ENCODE measurements at regions not wholly inside any gene's neighbourhood (a gene's known extent, or its start where the extent isn't known, plus 50 kb on each side); places are given as distances from the start of the nearest gene placed in this dataset.
"Not testable (repeated sequence)": the region's sequence is repeated elsewhere in the genome, so short reads cannot be mapped to it uniquely, and the experiment has no call there.

DNA sequence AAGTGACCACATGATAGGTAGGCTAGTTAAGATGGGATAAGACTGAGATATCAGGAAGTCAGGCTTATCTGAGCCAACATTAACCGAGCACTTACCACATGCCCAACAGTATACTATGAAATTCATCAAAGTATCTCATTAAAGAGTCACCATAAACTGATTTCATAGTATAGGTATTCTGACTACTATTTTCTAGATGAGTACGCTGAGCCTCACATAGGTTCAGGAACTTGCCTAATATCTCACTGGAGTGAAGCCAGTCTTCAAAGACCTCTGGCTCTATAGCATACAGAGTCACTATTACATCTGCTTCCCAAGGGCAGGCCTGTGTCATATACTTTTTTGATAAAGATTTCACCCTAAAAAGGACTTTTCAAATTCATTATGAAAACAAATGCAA is 115.6 kb upstream of the NGF start:
- no peak for DNase-seq (ENCODE audit: low spot score)

DNA sequence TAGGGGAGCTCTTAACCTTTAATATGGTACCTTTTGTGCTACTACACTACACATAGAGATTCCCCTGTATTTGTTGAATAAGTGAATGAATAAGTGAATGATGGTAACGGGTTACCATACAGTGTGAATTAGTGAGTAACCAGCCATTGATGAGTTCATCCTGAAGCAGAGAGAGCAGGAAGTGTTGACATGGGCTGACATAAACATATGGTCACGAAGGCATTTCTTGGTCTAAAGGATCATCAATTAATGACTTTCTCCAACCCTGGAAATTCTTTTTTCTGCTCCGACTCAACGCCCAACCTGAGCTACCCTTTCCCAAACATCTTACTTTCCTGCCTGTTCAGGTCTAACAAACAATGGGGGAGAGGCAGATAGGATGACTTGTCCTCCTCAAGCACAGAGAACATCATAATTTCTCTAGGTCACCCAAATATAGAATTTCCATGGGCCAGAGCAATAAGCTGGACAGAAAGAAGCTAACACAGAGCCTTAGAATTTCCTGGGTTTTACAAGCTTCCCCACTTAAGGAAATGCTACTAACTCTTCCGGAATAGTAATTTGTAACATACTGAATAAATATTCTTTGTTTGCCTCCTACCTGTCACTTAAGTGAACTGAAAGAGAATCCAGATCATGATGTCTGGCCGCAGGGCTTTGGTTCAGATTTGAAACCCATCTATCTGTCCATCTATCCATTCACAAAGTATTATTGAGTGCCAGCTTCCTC is 114.7 kb upstream of the NGF start:
- DNase-seq (ENCODE audit: low spot score) = no peak

- no peak for DNase-seq (ENCODE audit: low spot score)
Observed at GRCh38 chr1:115450501-115451040, 112.5 kb upstream of the NGF start.

DNA sequence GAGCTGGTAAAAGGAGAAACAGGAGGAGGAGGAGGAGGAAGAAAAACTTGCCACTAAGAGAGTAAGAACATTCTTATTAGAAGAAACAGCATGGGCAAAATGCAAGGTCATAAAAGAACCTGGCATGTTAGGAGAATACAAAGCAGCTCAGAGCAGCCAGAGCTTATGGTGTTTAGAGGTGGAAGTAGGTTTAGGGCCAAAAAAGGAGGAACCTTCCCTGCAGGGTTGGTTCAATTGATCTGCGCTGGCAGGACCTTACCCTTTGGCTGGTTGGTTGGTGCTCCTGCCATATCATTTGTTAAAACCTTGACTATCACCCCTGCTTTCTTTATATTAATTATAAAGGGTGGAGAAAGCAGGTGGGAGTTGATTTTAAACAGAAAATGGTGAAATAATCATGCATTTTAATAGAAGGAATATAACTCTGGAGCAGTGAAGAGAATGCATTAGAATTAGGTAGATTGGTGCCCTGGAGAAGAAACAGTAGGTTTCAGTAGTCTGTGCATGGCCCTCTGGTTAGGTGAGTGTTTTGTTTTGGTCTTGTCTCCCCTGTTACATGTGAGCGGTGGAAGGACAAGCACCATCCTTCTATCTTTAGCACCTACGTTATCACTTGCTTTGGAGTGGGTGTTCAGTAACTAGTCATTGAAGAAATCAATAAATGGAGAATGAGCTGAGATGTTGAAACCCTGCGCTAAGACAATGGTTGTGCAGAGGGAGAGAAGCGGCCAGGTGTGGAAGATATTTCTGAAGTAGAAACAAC is 110.4 kb upstream of the NGF start:
- no peak for DNase-seq (ENCODE audit: low spot score)

DNA sequence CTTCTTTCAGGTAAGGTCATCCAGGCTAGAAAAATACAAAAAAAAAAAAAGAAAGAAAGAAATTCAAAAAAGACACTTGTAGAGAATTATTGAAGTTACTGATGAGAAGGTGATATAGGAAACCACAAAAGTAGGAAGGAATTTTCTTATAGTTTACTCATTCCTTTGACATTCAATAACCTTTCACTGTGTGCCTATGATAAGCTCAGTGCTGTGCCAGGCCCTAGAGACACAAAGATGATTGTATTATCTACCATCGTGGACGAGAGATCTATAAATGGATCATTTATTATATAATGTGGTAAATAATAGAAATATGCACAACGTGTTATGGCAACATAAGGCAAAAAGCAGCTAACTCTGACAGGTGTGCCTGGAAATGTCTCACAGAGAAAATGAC is 109.6 kb upstream of the NGF start:
- no peak for DNase-seq (ENCODE audit: low spot score)

DNA sequence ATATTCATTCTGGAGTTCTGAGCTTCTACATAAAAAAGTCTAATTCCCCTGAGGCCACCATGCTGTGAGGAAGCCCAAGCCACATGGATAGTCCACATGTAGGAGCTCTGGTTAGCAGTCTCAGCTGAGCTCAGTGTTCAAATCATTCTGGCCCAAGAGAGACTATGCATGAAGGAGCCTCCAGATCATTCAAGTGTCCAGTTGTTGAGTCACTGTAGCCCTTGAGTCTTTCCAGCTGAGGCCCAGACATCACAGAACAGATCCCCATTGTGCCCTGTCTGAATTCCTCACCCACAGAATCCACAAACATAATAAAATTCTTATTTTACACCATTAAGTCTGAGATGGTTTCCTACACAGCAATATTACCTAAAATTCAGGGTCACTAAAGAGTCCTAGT is 107.0 kb upstream of the NGF start:
- DNase-seq (ENCODE audit: low spot score) = no peak

DNA sequence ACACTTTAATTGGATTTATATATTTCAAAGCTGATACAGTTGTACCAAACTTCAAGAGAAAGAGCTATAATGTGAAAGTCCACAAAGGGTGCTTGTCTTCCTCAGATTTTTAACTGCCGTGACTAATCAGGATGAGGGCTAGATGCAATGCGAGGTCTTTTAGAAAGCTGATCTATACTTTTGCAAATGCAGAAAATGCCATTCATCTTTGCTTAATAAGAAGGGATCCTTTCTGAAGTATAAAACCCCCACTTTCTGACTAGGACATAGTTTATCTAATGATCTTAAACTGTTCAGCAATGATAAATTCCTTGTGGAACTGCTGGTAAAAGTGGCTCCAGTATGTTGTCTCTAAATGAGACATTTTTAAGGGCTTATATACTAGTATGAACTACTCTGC is 102.7 kb upstream of the NGF start:
- no peak for DNase-seq (ENCODE audit: low spot score)

DNA sequence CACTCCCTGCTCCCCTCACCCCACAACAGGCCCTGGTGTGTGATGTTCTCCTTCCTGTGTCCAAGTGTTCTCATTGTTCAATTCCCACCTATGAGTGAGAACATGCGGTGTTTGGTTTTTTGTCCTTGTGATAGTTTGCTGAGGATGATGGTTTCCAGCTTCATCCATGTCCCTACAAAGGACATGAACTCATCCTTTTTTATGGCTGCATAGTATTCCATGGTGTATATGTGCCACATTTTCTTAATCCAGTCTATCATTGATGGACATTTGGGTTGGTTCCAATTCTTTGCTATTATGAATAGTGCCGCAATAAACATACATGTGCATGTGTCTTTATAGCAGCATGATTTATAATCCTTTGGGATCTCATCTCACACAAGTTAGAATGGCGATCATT is 101.5 kb upstream of the NGF start:
- DNase-seq (ENCODE audit: low spot score) = not testable (repeated sequence)

DNA sequence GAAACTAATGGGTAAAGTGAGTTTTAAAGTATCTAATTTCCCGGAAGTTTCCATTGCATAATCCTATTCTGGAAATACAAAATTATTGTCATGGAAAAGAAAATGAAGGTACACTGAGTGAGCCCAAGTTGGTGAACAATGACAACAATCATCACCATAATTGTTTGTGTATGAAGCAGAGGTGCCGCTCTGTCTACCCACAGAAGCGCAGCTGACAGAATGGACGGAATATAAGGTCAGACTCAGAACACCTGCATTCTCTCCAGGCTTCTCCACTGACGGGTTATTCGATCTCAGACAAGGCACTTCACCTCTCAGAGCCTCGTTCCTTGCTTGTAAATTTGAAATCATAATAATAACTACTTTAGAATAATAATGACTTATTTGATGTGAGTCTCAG is 99.1 kb upstream of the NGF start:
- DNase-seq (ENCODE audit: low spot score) = no peak

- DNase-seq (ENCODE audit: low spot score) = no peak
Observed at GRCh38 chr1:115436596-115436995, 98.5 kb upstream of the NGF start.

GRCh38 chr1:115433483-115433882 is 95.4 kb upstream of the NGF start:
- no peak for DNase-seq (ENCODE audit: low spot score)

DNA sequence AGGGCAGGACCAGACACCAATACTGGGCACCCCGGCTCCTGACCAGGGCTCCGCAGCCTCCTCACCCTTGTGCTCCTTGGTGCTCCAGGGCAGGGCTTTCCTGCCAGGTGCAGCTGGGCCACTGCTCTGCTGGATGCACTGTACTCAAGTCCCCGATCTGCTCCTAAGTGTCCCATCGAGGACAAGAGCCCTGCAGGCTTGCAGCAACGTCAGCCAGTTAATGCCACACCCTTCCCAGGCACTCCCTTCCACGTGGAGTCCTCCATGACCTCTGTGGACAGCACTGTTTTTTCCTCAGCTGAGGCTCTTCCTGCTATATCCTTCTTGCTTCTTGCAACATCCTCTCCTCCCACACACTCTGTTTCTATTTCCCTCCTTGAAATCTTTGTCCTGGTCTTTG is 94.0 kb upstream of the NGF start:
- peak; percentile 11 for DNase-seq (ENCODE audit: low spot score)

- DNase-seq (ENCODE audit: low spot score) = peak; percentile 67
Observed at GRCh38 chr1:115430441-115431158, 92.6 kb upstream of the NGF start.

DNA sequence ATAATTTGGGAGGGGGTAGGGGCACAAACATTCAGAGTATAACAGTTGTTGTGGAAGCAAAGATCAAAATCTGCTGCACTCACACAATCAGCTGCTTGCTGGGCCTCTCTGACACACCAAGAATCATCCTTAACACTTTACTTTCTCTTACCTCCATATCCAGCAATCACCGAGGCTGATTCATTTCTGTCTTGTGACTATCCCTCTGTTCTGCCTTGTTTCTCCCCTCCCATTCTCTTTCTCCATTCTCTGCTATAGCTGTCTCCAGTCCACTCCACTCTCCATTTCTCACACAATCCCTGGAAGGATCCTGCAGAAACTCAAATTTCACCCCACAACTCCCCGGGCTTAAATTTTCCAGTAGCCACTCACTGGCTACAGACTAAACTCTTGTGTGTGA is 91.8 kb upstream of the NGF start:
- no peak for DNase-seq (ENCODE audit: low spot score)

- no peak for DNase-seq (ENCODE audit: low spot score)
Observed at GRCh38 chr1:115429241-115429640, 91.2 kb upstream of the NGF start.

- no peak for DNase-seq (ENCODE audit: low spot score)
Observed at GRCh38 chr1:115428676-115429075, 90.6 kb upstream of the NGF start.

- no peak for DNase-seq (ENCODE audit: low spot score)
Observed at GRCh38 chr1:115428256-115428655, 90.2 kb upstream of the NGF start.

DNA sequence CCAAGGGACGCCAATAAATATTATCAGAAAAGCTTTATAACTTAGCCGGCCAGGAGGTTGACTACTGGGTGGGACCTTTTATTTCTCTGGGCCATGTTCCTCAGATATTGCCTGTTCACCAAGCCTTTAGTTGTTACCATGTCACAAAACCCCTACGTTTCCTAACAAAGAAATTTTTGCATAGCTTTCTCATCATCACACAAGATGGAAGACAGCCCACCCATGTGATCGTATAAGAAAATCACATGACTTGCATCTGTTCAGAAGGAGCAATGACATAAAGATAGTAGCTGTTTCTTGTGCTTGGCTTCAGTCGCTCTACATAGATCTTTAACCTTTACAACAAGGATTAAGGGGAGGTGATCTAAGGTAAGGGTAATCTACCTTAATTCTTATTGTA is 88.9 kb upstream of the NGF start:
- no peak for DNase-seq (ENCODE audit: low spot score)

DNA sequence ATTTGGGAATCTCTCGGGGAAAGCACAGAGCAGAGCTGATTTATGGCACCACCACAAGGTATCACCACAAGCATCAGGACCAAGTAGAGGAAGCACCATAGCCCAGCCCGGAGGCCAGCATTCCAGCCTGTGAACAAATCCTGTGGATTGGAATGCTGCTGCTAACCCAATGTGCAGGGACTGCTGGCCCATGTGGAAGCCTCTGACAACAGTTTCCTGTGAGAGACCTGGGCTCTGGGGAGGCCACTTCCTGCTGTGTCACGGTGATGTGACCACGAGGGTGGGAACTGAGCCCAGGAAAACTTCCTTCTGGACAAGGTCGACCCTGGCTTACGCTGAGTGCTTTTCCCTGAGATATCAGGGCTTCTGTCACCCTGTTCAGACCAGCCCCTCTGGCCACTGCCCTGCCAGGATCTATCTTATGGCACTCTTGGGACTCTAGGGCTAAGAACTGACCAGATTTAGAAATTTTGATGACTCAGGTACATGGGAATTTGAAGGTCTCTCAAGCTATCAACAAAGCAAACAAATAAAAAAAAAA is 88.3 kb upstream of the NGF start:
- peak; percentile 16 for DNase-seq (ENCODE audit: low spot score)

DNA sequence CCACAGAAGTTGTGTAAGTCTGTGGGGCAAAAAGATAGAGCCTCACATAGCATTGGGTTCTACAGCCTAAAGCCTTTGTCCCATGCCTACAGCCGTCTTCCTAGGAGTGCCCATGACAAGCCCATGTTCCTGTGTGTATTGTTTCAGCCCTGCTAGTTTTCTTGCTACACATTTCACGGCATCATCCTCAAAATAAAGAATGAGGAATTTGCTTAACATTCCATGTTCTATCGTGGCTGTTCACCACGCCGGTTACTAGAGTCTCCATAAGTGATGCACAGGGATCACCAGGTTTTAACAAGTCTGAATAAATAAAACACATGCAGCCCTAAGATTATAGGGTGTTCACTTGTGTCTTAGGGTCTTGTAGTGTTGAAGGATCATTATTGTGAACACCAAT is 87.4 kb upstream of the NGF start:
- no peak for DNase-seq (ENCODE audit: low spot score)

GRCh38 chr1:115423776-115424175 is 85.7 kb upstream of the NGF start:
- no peak for DNase-seq (ENCODE audit: low spot score)

GRCh38 chr1:115419571-115419970 is 81.5 kb upstream of the NGF start:
- no peak for DNase-seq (ENCODE audit: low spot score)

DNA sequence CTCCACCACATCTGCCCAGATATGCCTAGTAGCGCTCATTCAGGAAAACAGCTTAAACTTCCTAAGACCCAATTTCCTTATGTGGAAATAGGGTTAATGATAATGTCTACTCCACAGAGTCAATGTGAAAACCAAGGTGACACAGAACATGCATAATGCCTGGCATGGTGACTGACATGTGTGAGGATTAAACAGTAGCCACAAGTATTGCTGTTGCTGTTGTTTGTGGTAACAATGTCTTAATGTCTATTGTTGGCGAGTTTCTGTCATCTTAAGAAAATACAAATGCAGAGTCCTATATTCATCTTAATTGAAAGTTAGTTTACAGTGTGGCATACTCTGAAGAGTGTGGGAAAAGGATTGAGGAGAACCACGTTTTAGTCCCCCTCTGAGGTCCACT is 75.6 kb upstream of the NGF start:
- no peak for DNase-seq (ENCODE audit: low spot score)
